SH-SY5Y (cell line): ENCODE measurements at regions not wholly inside any gene's neighbourhood (a gene's known extent, or its start where the extent isn't known, plus 50 kb on each side); places are given as distances from the start of the nearest gene placed in this dataset.

ENCODE experiments used
- GATA2 ChIP-seq: IDR thresholded peaks from 2 replicates; pipeline ENCODE4 v1.6.1; 2011; ENCODE audit warnings: mild to moderate bottlenecking, low read depth, low read length
- GATA3 ChIP-seq: IDR thresholded peaks from 2 replicates; pipeline ENCODE4 v1.6.1; 2011; ENCODE audit warnings: low read depth, mild to moderate bottlenecking, low read length, moderate library complexity

GRCh38 chr13:78426183-78426582, 177.2 kb downstream of the POU4F1 start:
- TF ChIP-seq GATA3 (no peak), GATA2 (no peak)
